HepG2 (cell line): ENCODE measurements at regions not wholly inside any gene's neighbourhood (a gene's known extent, or its start where the extent isn't known, plus 50 kb on each side); places are given as distances from the start of the nearest gene placed in this dataset.

Experiments used
- ATAC-seq: fragments of 200-7000 bp; cut with Tn5 transposase; 3 replicates; pipeline ENCODE4 v1.9.1; 2020; ENCODE audit warnings: mild to moderate bottlenecking, moderate library complexity
- BruUV-seq: library from RNA; stranded (reverse); fragments of 400-500 nt; replicated peaks from 2 replicates; lab custom pipeline; 2021; lab: Mats Ljungman, UMichigan
- CTCF ChIA-PET: fragments of 300-600 bp; formaldehyde crosslinking; extraction: SDS; loops from one replicate; lab custom pipeline; 2021; ENCODE audit warnings: low total read pairs, inconsistent platforms, low intra/inter-chr PET ratio; lab: Yijun Ruan, JAX
- POLR2A ChIA-PET: fragments of 350-600 bp; sonication (Branson Sonifier 250); formaldehyde crosslinking; loops from one replicate; lab custom pipeline; 2020; ENCODE audit warnings: antibody characterized with exemption, inconsistent platforms; lab: Yijun Ruan, JAX
- DNase-seq: peaks from one replicate; pipeline ENCODE4 v3.0.0-alpha.2; 2015; ENCODE audit warnings: low spot score
- FAIRE-seq: peaks from 3 replicates; lab custom pipeline; 2011; peaks lifted over from hg19 to GRCh38; lab: Jason Lieb, UNC
- H2AFZ ChIP-seq: one replicate; pipeline ENCODE4 v1.6.1; 2011; ENCODE audit warnings: low read length, inconsistent platforms
- H3K27ac ChIP-seq: fragments of 300-600 bp; 3 replicates; pipeline ENCODE4 v1.8.0; 2011; ENCODE audit warnings: mixed run types, mild to moderate bottlenecking, mixed read lengths, low read length, inconsistent platforms; ENCODE audit not compliant: insufficient read depth; ENCODE audit errors: extremely low read length
- H3K27me3 ChIP-seq, 2 experiments: fragments of 200-600 bp in 1 of 2; 2 replicates in 1 of 2; 3 replicates in 1 of 2; pipeline versions ENCODE4 v1.6.0 to v1.8.0; 2011; ENCODE audit warnings: low read length in 2 of 2, mild to moderate bottlenecking in 2 of 2, moderate library complexity in 2 of 2, inconsistent platforms in 1 of 2; ENCODE audit not compliant: insufficient read depth in 2 of 2, control insufficient read depth in 1 of 2
- H3K36me3 ChIP-seq, 2 experiments: fragments of 200-600 bp in 1 of 2; replicated peaks in 1 of 2; 2 replicates in 1 of 2; 3 replicates in 1 of 2; pipeline versions ENCODE4 v1.5.1 to v1.8.0; 2011; ENCODE audit warnings: low read length in 2 of 2, inconsistent platforms in 1 of 2; ENCODE audit not compliant: insufficient read depth in 2 of 2, control insufficient read depth in 1 of 2
- H3K4me1 ChIP-seq: 2 replicates; pipeline ENCODE4 v1.5.1; 2012; ENCODE audit warnings: low read length, inconsistent platforms; ENCODE audit not compliant: insufficient read depth
- H3K4me2 ChIP-seq: 2 replicates; pipeline ENCODE4 v1.6.0; 2011; ENCODE audit warnings: low read depth, low read length, inconsistent platforms
- H3K4me3 ChIP-seq, 3 experiments: fragments of 200-600 bp in 1 of 3; sonication (generic), shearing (Covaris generic) in 1 of 3; replicated peaks in 1 of 3; 2 replicates each; pipeline ENCODE4 v1.5.1; 2011 to 2016; ENCODE audit warnings: low read length in 3 of 3, inconsistent platforms in 2 of 3, low read depth in 2 of 3, mild to moderate bottlenecking in 2 of 3, control low read depth in 1 of 3, mixed read lengths in 1 of 3; ENCODE audit not compliant: insufficient read depth in 1 of 3
- H3K79me2 ChIP-seq: one replicate; pipeline ENCODE4 v1.6.1; 2011; ENCODE audit warnings: low read length, inconsistent platforms; ENCODE audit not compliant: insufficient read depth
- H3K9ac ChIP-seq: 2 replicates; pipeline ENCODE4 v1.6.0; 2011; ENCODE audit warnings: mild to moderate bottlenecking, low read depth, low read length, inconsistent platforms; ENCODE audit not compliant: insufficient read depth
- H3K9me3 ChIP-seq: 2 replicates; pipeline ENCODE4 v1.5.1; 2012; ENCODE audit warnings: mild to moderate bottlenecking, low read length
- H4K20me1 ChIP-seq: 2 replicates; pipeline ENCODE4 v1.6.0; 2011; ENCODE audit warnings: inconsistent platforms, mild to moderate bottlenecking, low read length, moderate library complexity; ENCODE audit not compliant: insufficient read depth
- FOXK1 ChIP-seq: sonication (generic); formaldehyde crosslinking; IDR thresholded peaks from 2 replicates; pipeline ENCODE4 v1.4.0; 2020; ENCODE audit warnings: low read depth, missing genetic modification reagents, borderline replicate concordance
- GTF2F1 ChIP-seq: fragments of 150-350 bp; IDR thresholded peaks from 2 replicates; pipeline ENCODE4 v1.6.1; 2014; ENCODE audit warnings: low read length
- HDAC1 ChIP-seq: sonication (generic); formaldehyde crosslinking; IDR thresholded peaks from 2 replicates; pipeline ENCODE4 v1.5.1; 2020; ENCODE audit warnings: mild to moderate bottlenecking, missing genetic modification reagents
- PAF1 ChIP-seq: IDR thresholded peaks from 2 replicates; pipeline ENCODE4 v1.6.1; 2016; ENCODE audit warnings: missing genetic modification reagents, missing compliant biosample characterization
- RFX1 ChIP-seq: fragments of 450-650 bp; IDR thresholded peaks from 2 replicates; pipeline ENCODE4 v1.6.1; 2017
- ZNF10 ChIP-seq: sonication (generic); formaldehyde crosslinking; IDR thresholded peaks from 2 replicates; pipeline ENCODE4 v1.4.0; 2020; ENCODE audit warnings: mild to moderate bottlenecking, low read depth, missing genetic modification reagents, borderline replicate concordance
- ZNF781 ChIP-seq: sonication (generic); formaldehyde crosslinking; IDR thresholded peaks from 2 replicates; pipeline ENCODE4 v1.5.1; 2020; ENCODE audit warnings: borderline replicate concordance, mild to moderate bottlenecking, missing genetic modification reagents; ENCODE audit errors: not compliant biosample characterization
- WGBS: methylation state at CpG from one replicate; pipeline ENCODE4 v1.1.6; 2017; ENCODE audit warnings: low lambda C conversion rate; 5-methylcytosine and 5-hydroxymethylcytosine counted together
- in situ Hi-C: cut with HindIII; loops from 2 replicates; pipeline ENCODE4 v1.10.0; 2017; ENCODE audit warnings: low pct_unique_long_range_greater_than_20kb; ENCODE audit not compliant: extremely low pct_ligation_motif_present
- intact Hi-C: fragments of 100-400 bp; cut with micrococcal nuclease; formaldehyde crosslinking; loops from one replicate; pipeline ENCODE4 v1.10.0; 2022; ENCODE audit not compliant: unreplicated experiment
- TF ChIP-seq, protein P1 (sequence below): IDR thresholded peaks from 2 replicates; pipeline ENCODE4 v1.6.1; 2016; ENCODE audit warnings: missing compliant biosample characterization, missing genetic modification reagents, borderline replicate concordance
- TF ChIP-seq, protein P2 (sequence below): IDR thresholded peaks from 2 replicates; pipeline ENCODE4 v1.6.1; 2016
- TF ChIP-seq, protein P3 (sequence below): sonication (generic); formaldehyde crosslinking; conservative IDR thresholded peaks from 2 replicates; pipeline ENCODE4 v1.4.0; 2020; ENCODE audit warnings: mild to moderate bottlenecking, missing genetic modification reagents, moderate library complexity

DNA sequence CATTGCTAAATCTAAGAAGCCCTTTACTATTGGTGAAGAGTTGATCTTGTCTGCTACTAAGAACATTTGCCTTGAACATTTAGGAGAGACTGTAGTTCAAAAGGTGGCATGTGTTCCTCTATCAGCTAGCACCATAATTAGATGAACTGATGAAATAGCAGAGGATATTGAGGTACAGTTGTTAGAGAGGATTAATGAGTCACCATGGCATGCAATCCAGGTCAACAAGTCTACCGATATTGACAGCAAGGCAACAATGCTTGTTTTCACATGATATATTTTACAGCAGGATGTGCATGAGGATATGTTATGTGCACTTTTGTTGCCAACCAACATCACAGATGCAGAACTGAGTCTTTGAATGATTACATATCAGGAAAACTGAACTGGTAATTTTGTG, 134.3 kb upstream of the CDH9 start:
- no peak overlapping the region for H3K4me3 ChIP-seq
- H3K4me1 ChIP-seq = no peaks in the 10 kb centered on the region
- no peaks in the 10 kb centered on the region for H3K9me3 ChIP-seq
- no peak for TF ChIP-seq PAF1
- TF ChIP-seq, protein P1, sequence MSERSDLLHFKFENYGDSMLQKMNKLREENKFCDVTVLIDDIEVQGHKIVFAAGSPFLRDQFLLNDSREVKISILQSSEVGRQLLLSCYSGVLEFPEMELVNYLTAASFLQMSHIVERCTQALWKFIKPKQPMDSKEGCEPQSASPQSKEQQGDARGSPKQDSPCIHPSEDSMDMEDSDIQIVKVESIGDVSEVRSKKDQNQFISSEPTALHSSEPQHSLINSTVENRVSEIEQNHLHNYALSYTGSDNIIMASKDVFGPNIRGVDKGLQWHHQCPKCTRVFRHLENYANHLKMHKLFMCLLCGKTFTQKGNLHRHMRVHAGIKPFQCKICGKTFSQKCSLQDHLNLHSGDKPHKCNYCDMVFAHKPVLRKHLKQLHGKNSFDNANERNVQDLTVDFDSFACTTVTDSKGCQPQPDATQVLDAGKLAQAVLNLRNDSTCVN (CRISPR knock-in tag) = no peak
- no peak for TF ChIP-seq RFX1
- TF ChIP-seq, protein P2, sequence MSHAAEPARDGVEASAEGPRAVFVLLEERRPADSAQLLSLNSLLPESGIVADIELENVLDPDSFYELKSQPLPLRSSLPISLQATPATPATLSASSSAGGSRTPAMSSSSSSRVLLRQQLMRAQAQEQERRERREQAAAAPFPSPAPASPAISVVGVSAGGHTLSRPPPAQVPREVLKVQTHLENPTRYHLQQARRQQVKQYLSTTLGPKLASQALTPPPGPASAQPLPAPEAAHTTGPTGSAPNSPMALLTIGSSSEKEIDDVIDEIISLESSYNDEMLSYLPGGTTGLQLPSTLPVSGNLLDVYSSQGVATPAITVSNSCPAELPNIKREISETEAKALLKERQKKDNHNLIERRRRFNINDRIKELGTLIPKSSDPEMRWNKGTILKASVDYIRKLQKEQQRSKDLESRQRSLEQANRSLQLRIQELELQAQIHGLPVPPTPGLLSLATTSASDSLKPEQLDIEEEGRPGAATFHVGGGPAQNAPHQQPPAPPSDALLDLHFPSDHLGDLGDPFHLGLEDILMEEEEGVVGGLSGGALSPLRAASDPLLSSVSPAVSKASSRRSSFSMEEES (CRISPR knock-in tag) = no peak
- no peak for TF ChIP-seq FOXK1 (CRISPR knock-in tag)
- TF ChIP-seq, protein P3, sequence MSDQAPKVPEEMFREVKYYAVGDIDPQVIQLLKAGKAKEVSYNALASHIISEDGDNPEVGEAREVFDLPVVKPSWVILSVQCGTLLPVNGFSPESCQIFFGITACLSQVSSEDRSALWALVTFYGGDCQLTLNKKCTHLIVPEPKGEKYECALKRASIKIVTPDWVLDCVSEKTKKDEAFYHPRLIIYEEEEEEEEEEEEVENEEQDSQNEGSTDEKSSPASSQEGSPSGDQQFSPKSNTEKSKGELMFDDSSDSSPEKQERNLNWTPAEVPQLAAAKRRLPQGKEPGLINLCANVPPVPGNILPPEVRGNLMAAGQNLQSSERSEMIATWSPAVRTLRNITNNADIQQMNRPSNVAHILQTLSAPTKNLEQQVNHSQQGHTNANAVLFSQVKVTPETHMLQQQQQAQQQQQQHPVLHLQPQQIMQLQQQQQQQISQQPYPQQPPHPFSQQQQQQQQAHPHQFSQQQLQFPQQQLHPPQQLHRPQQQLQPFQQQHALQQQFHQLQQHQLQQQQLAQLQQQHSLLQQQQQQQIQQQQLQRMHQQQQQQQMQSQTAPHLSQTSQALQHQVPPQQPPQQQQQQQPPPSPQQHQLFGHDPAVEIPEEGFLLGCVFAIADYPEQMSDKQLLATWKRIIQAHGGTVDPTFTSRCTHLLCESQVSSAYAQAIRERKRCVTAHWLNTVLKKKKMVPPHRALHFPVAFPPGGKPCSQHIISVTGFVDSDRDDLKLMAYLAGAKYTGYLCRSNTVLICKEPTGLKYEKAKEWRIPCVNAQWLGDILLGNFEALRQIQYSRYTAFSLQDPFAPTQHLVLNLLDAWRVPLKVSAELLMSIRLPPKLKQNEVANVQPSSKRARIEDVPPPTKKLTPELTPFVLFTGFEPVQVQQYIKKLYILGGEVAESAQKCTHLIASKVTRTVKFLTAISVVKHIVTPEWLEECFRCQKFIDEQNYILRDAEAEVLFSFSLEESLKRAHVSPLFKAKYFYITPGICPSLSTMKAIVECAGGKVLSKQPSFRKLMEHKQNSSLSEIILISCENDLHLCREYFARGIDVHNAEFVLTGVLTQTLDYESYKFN (CRISPR knock-in tag) = no peak
- no peak for TF ChIP-seq ZNF781 (CRISPR knock-in tag)
- no peak for TF ChIP-seq HDAC1 (CRISPR knock-in tag)
- TF ChIP-seq GTF2F1 = no peak
- no peak for TF ChIP-seq ZNF10 (CRISPR knock-in tag)
- FAIRE-seq (no peak), ATAC-seq (no peak), DNase-seq (no peak)
- in situ Hi-C loops = no loop called here
- no TSS peak for BruUV-seq
- 0% methylated on average over 1 of the region's 1 CpG for WGBS
- no peaks in the 10 kb centered on the region for H3K36me3 ChIP-seq
- ChIA-PET POLR2A (no interaction called here), CTCF (no interaction called here)
- intact Hi-C loops = no loop called here
- no peak overlapping the region for H3K4me2 ChIP-seq
- no peak overlapping the region for H3K9ac ChIP-seq
- H3K79me2 ChIP-seq = no peaks in the 10 kb centered on the region
- no peak overlapping the region for H2AFZ ChIP-seq
- no peaks in the 10 kb centered on the region for H4K20me1 ChIP-seq
- no peak overlapping the region for H3K27ac ChIP-seq
- no peaks in the 10 kb centered on the region for H3K27me3 ChIP-seq
